ENCODE measurements at regions not wholly inside any gene's neighbourhood (a gene's known extent, or its start where the extent isn't known, plus 50 kb on each side); places are given as distances from the start of the nearest gene placed in this dataset.

DNA sequence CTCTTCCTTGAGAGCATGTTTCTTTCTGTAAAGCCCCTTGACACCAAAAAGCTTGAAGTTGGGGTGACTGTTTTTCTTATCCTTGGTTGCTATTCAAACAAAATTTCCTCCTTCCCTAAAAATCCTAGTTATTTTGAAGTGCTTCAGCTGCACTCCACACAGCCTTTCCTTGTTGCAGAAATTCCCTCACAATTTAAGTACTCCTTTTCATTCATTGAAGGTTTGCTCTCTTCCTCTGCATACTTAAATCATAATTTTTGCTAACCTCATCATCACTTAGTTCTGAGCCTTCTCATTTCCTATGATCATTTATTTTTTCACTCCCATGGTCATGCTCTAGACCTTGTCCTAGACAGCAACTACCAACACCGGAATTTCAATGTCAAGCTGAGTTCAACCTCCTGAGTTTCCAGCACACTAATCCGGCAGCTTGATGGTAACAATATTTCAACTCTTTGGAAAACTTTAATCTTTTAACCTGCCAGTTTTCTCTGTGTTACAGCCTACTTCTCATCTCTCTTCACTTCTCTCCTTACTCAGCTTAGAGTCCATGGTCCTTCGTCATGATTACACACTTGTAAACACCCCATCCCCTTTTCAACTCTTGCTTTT lies 78.7 kb upstream of the ACTBL2 start:
- DNase-seq (ENCODE audit: low read depth in 3 of 3), result no peak

- DNase-seq (ENCODE audit: low read depth in 3 of 3), result no peak
Observed at GRCh38 chr5:57559110-57559635, 76.6 kb upstream of the ACTBL2 start.

- no peak for DNase-seq (ENCODE audit: low read depth in 3 of 3)
Observed at GRCh38 chr5:57552033-57552432, 69.4 kb upstream of the ACTBL2 start.

GRCh38 chr5:57551251-57551650 lies 68.6 kb upstream of the ACTBL2 start:
- DNase-seq (ENCODE audit: low read depth in 3 of 3), result no peak

GRCh38 chr5:57550132-57550531 lies 67.5 kb upstream of the ACTBL2 start:
- no peak for DNase-seq (ENCODE audit: low read depth in 3 of 3)

GRCh38 chr5:57549566-57549965 lies 67.0 kb upstream of the ACTBL2 start:
- DNase-seq (ENCODE audit: low read depth in 3 of 3), result no peak

DNA sequence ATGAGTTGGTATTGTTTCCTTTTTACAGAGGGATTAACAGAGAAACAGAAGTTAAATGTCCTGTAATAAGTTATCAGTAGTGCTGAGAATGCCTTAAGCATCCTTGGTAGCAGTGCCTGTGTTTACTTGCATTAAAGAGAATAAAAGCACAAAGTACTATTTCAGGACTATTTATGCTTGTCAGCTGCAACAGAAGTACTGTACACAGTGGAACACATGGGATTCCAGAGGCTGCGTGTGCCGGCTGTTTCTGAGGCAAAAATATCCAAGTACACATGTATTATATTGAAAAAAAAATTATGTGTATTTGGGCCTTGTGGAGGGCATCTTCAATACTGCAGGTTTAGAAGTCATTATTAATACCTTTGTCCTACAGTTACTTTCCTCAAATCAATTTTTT lies 58.2 kb upstream of the ACTBL2 start:
- DNase-seq (ENCODE audit: low read depth in 3 of 3), result no peak

DNA sequence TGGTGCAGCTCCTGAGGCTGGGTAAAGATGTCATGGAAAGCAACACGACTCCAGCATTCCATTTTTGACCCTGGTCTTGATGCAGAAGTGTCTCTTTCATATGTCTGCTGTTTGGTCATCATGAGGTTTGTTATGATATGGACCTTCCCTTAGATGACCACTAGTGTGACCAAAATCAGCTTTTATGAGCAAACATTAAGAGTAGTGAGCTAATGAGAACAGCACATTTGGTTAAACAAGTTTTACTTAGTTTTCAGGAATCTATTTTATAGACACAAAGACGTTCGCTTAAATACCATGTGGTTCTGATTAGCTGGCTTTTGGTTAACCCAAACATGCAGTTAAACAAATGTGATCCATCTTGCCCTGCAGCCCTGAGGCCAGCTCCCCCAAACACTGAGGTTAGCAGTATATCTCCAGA lies 56.7 kb upstream of the ACTBL2 start:
- DNase-seq (ENCODE audit: low read depth in 3 of 3), result no peak

DNA sequence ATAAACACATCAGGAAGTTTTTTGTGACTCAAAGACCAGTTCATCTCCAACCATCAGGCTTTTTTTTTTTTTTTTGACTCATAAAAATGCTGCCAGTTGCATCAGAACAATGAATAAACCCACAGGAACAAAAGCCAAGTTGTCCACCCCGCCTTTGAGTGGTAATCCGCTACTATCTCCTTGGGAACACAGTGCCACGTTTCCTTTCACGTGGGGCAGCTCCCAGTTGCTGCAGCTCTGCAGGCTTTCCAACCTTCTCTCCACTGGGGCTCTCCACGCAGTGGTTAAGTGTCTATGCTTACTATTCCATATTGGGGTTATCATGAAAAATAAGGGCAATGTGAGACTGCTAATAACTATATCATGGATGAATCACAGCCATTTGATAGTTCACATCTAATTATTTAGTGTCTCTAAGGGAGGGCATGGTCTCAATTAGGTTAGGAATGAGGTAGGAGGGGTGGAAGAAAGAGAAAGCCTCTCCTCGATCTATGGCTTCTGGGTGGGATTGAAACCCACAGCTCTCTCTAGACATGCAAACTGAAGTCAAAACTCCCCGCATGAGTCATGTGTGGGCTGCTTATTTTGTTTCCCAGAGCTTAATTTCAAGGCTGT lies 55.8 kb upstream of the ACTBL2 start:
- no peak for DNase-seq (ENCODE audit: low read depth in 3 of 3)

DNA sequence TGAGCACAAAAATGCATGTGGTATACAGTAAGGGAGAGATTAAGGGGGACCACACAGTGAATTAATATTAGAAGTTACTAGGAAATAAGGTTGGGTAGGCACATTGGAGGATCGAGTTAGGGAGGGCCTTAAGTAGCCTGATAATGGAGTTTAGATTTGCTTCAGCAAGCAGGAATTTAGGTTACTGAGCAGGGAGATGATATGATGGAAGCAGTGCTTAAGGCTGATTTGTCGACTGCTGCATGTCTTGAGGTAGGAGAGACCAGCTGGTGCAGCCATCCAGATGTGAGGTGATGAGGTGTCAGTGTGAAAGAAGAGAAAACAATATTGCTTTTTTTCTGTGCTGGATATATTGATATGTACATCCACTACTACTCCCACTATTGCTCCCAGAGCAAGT lies 55.2 kb upstream of the ACTBL2 start:
- DNase-seq (ENCODE audit: low read depth in 3 of 3), result no peak

DNA sequence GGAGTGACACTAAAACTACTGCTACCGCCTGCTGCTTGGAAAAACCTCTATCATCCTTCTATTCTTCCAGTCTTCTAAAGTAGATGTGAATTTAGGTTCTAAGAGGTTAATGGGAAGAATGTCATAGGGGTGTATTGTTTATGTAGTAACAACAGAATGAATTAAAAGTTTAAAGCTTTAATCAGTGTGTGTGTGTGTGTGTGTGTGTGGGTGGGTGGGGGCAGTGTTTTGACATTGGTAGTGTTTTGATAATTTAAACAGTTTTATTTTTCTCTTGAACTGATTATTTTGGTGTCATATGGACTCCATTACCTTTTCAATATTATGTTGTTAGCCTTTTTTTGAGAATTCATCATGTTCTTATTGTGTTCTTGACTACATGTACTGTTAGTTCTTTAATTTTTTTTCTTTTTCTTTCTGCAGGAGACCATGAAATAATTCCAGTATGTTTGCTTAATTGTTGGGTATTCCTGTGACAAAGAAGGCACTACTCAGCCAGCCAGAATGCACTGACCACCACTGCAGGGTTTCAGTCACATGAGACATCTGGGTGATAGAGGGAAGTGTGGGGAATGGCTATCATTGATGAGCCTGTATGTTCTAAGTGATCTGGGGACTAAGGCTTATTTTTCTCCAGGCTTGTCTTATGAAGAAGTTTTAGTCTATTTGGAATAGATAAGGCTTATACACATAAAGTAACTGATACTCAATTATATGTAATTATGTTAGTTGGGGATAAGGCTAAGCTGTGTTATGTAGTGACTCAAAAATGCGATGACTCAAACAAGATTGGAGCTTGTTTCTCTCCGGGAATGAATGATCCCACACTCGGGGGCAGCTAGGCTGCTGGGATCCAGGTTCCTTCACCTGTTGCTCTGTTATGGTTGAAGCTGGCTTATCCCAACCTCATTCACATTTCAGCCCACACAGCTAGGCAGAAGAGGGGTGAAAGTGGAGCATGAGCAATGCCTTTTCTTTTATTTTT lies 50.2 kb upstream of the ACTBL2 start:
- DNase-seq (ENCODE audit: low read depth in 3 of 3), result no peak
